HG03196 (cell line): ENCODE measurements at regions not wholly inside any gene's neighbourhood (a gene's known extent, or its start where the extent isn't known, plus 50 kb on each side); places are given as distances from the start of the nearest gene placed in this dataset.
"Not testable (repeated sequence)": the region's sequence is repeated elsewhere in the genome, so short reads cannot be mapped to it uniquely, and the experiment has no call there.

Experiments
- ATAC-seq: cut with Tn5 transposase; IDR thresholded peaks from one replicate; pipeline ENCODE4 v1.9.1; 2021; ENCODE audit not compliant: unreplicated experiment

- ATAC-seq: no peak
Measured at GRCh38 chr6:56752009-56752408, 109.3 kb upstream of the DST start.

- no peak for ATAC-seq
Measured at GRCh38 chr6:56751604-56752003, 108.9 kb upstream of the DST start.

GRCh38 chr6:56750686-56751085, 108.0 kb upstream of the DST start:
- ATAC-seq: no peak

- ATAC-seq: no peak
Measured at GRCh38 chr6:56749632-56750151, 107.0 kb upstream of the DST start.

GRCh38 chr6:56746767-56747504, 104.2 kb upstream of the DST start:
- ATAC-seq: no peak

- no peak for ATAC-seq
Measured at GRCh38 chr6:56745971-56746370, 103.3 kb upstream of the DST start.

- ATAC-seq: no peak
Measured at GRCh38 chr6:56745081-56745480, 102.4 kb upstream of the DST start.

GRCh38 chr6:56744528-56744927, 101.8 kb upstream of the DST start:
- ATAC-seq: no peak

- no peak for ATAC-seq
Measured at GRCh38 chr6:56742122-56742791, 99.6 kb upstream of the DST start.

- no peak for ATAC-seq
Measured at GRCh38 chr6:56741472-56741871, 98.8 kb upstream of the DST start.

- ATAC-seq: no peak
Measured at GRCh38 chr6:56739836-56740815, 97.4 kb upstream of the DST start.

GRCh38 chr6:56736804-56737203, 94.1 kb upstream of the DST start:
- no peak for ATAC-seq

GRCh38 chr6:56734335-56734734, 91.6 kb upstream of the DST start:
- ATAC-seq: no peak

GRCh38 chr6:56733211-56733697, 90.6 kb upstream of the DST start:
- no peak for ATAC-seq

GRCh38 chr6:56732517-56732916, 89.8 kb upstream of the DST start:
- no peak for ATAC-seq

- no peak for ATAC-seq
Measured at GRCh38 chr6:56730663-56731529, 88.2 kb upstream of the DST start.

- ATAC-seq: no peak
Measured at GRCh38 chr6:56729719-56730118, 87.0 kb upstream of the DST start.

- ATAC-seq: not testable (repeated sequence)
Measured at GRCh38 chr6:56729166-56729565, 86.5 kb upstream of the DST start.

- ATAC-seq: no peak
Measured at GRCh38 chr6:56727097-56727850, 84.6 kb upstream of the DST start.
